ENCODE measurements at regions not wholly inside any gene's neighbourhood (a gene's known extent, or its start where the extent isn't known, plus 50 kb on each side); places are given as distances from the start of the nearest gene placed in this dataset.

GRCh38 chr2:200752835-200753234 lies 58.9 kb upstream of the BZW1 start:
- DNase-seq = no peak

- DNase-seq = no peak
These were observed 54.9 kb upstream of the BZW1 start for GRCh38 chr2:200756618-200757321.

GRCh38 chr2:200757399-200757798 lies 54.3 kb upstream of the BZW1 start:
- no peak for DNase-seq

- no peak for DNase-seq
These were observed 53.4 kb upstream of the BZW1 start for GRCh38 chr2:200758341-200758740.

DNA sequence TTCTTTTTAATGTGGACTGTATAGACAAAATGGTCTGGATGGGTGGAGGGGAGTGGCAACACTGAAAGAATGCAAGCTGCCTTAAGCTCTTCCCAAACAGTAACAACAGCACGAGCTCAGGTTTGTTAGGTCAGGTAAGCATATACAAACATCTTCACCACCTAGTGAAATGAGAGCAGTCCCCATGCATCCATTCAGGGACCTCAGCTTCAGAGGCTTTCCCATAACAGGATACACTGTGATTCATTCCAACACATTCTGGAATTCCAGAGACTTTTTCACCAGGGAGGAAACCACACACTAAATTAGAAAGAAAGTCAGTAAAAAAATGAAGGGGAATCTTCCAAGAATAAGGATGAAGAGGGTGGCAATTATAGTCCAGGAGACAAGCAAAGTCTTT lies 50.4 kb upstream of the BZW1 start:
- no peak for DNase-seq

All from inflammatory macrophage (primary cell).